ENCODE measurements at regions not wholly inside any gene's neighbourhood (a gene's known extent, or its start where the extent isn't known, plus 50 kb on each side); places are given as distances from the start of the nearest gene placed in this dataset.

GRCh38 chr3:116841003-116841735 is 131.6 kb downstream of the TUSC7 start:
- H3K27ac ChIP-seq: no peak overlapping the region
- no peak overlapping the region for H3K4me2 ChIP-seq (ENCODE audit: low read length)
- no peak overlapping the region for H3K4me3 ChIP-seq (ENCODE audit: low read depth, low read length)
- H3K4me1 ChIP-seq: no peaks in the 10 kb centered on the region
- H3K27me3 ChIP-seq (ENCODE audit: control insufficient read depth, insufficient read depth, low read length): no peaks in the 10 kb centered on the region
- H2AFZ ChIP-seq: no peak overlapping the region
- no peaks in the 10 kb centered on the region for H3K9me3 ChIP-seq (ENCODE audit: control insufficient read depth, low read length)
- no peak overlapping the region for H3K9ac ChIP-seq
- no peaks in the 10 kb centered on the region for H3K36me3 ChIP-seq (ENCODE audit: control insufficient read depth, insufficient read depth, low read length)
- TF ChIP-seq, protein P1, sequence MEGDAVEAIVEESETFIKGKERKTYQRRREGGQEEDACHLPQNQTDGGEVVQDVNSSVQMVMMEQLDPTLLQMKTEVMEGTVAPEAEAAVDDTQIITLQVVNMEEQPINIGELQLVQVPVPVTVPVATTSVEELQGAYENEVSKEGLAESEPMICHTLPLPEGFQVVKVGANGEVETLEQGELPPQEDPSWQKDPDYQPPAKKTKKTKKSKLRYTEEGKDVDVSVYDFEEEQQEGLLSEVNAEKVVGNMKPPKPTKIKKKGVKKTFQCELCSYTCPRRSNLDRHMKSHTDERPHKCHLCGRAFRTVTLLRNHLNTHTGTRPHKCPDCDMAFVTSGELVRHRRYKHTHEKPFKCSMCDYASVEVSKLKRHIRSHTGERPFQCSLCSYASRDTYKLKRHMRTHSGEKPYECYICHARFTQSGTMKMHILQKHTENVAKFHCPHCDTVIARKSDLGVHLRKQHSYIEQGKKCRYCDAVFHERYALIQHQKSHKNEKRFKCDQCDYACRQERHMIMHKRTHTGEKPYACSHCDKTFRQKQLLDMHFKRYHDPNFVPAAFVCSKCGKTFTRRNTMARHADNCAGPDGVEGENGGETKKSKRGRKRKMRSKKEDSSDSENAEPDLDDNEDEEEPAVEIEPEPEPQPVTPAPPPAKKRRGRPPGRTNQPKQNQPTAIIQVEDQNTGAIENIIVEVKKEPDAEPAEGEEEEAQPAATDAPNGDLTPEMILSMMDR (IDR thresholded peaks at IDR 0.05): no peak
- no peaks in the 10 kb centered on the region for H3K79me2 ChIP-seq

DNA sequence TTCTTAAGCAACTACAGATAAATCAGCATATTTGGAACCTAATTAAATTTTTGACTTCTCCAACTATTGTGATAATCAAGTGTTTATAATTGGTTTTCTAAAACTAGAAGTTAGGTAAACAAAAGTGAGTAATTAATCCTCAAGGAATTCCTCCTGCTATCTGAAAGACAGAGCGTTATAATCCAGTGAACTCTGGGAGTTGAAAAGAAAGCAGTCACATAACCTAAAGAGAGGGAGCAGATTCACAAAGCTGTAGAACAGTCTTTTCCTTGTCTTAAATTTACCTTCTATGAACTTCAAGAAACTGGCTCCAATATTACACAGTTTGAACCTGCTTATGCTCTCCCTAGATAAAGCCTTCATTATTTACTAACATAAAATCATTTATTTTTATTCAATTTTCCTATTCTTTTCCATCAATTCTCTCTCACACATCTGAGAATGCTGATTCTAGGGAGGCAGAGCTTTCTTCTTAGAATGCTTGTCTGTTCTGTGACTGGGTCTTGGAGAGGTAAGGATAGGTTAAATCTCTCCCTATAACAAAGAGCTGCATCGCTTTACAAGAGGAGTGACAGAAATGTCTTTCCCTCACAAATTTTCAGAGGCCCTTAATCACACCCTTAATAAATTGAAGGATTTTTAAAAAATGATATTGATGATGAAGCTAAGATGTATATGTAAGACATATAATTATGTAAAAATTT is 132.8 kb downstream of the TUSC7 start:
- TF ChIP-seq, protein P1 (IDR thresholded peaks at IDR 0.05): no peak
- Histone ChIP-seq H3K4me3 (ENCODE audit: low read depth, low read length) (no peak overlapping the region), H3K27ac (no peak overlapping the region), H3K9ac (no peak overlapping the region), H3K4me2 (ENCODE audit: low read length) (no peak overlapping the region), H3K36me3 (ENCODE audit: control insufficient read depth, insufficient read depth, low read length) (no peaks in the 10 kb centered on the region), H3K79me2 (no peaks in the 10 kb centered on the region), H2AFZ (no peak overlapping the region), H3K9me3 (ENCODE audit: control insufficient read depth, low read length) (no peaks in the 10 kb centered on the region), H3K27me3 (ENCODE audit: control insufficient read depth, insufficient read depth, low read length) (no peaks in the 10 kb centered on the region), H3K4me1 (no peaks in the 10 kb centered on the region)

DNA sequence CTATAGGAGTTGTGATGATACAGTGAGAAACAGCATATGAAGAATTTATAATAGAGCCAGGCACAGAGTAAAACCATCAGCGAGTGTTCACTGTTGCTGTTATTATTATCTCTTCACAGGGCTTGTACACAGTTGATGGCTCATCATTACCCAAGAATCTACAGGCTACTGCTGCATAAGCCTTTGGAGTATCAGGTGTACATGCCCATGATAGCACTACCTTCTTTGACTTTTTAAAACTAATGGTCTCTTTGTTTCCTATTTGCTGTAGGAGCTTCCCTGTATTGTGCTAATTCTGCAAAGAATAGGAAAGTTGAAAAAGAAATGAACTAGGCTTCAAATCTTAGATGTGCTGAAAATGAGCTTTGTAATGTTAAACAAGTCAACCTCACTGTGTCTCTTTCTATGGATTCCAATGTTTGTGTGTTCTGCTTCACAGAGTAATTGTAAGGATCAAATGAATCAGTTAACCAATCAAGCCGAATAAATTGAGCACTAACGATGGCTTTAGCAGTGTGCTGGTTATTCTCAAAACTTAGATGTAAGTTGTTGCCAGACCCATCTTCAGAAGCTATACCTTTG is 138.8 kb downstream of the TUSC7 start:
- H3K9ac ChIP-seq: no peak overlapping the region
- H3K79me2 ChIP-seq: no peaks in the 10 kb centered on the region
- H3K36me3 ChIP-seq (ENCODE audit: control insufficient read depth, insufficient read depth, low read length): no peaks in the 10 kb centered on the region
- H3K27me3 ChIP-seq (ENCODE audit: control insufficient read depth, insufficient read depth, low read length): no peaks in the 10 kb centered on the region
- H2AFZ ChIP-seq: no peak overlapping the region
- no peak overlapping the region for H3K4me2 ChIP-seq (ENCODE audit: low read length)
- H3K27ac ChIP-seq: no peak overlapping the region
- no peak overlapping the region for H3K4me3 ChIP-seq (ENCODE audit: low read depth, low read length)
- no peaks in the 10 kb centered on the region for H3K9me3 ChIP-seq (ENCODE audit: control insufficient read depth, low read length)
- TF ChIP-seq, protein P1 (IDR thresholded peaks at IDR 0.05): no peak
- H3K4me1 ChIP-seq: no peaks in the 10 kb centered on the region

GRCh38 chr3:116849261-116849688 is 139.7 kb downstream of the TUSC7 start:
- Histone ChIP-seq H2AFZ (no peak overlapping the region), H3K79me2 (no peaks in the 10 kb centered on the region), H3K9me3 (ENCODE audit: control insufficient read depth, low read length) (no peaks in the 10 kb centered on the region), H3K4me1 (no peaks in the 10 kb centered on the region), H3K27me3 (ENCODE audit: control insufficient read depth, insufficient read depth, low read length) (no peaks in the 10 kb centered on the region), H3K9ac (no peak overlapping the region), H3K27ac (no peak overlapping the region), H3K4me3 (ENCODE audit: low read depth, low read length) (no peak overlapping the region), H3K36me3 (ENCODE audit: control insufficient read depth, insufficient read depth, low read length) (no peaks in the 10 kb centered on the region), H3K4me2 (ENCODE audit: low read length) (no peak overlapping the region)
- TF ChIP-seq, protein P1 (IDR thresholded peaks at IDR 0.05): no peak

Data from parathyroid adenoma (tissue), 2 donors.